ENCODE measurements at regions not wholly inside any gene's neighbourhood (a gene's known extent, or its start where the extent isn't known, plus 50 kb on each side); places are given as distances from the start of the nearest gene placed in this dataset.
"Not testable (repeated sequence)": the region's sequence is repeated elsewhere in the genome, so short reads cannot be mapped to it uniquely, and the experiment has no call there.

GRCh38 chr4:158395889-158396288 lies 125.8 kb upstream of the RXFP1 start (continued):
- no peak for TF ChIP-seq ZNF354C (tag by site-specific recombination; IDR thresholded peaks at IDR 0.05; ENCODE audit: borderline replicate concordance, low read depth)

- TF ChIP-seq ZBTB44 (tag by site-specific recombination; IDR thresholded peaks at IDR 0.05) (no peak), ZNF645 (tag by site-specific recombination; IDR thresholded peaks at IDR 0.05) (no peak), ZEB2 (tag by site-specific recombination; IDR thresholded peaks at IDR 0.05) (no peak), ZNF335 (tag by site-specific recombination; conservative IDR thresholded peaks at IDR 0.05) (no peak), ZSCAN30 (tag by site-specific recombination; IDR thresholded peaks at IDR 0.05) (no peak), ZSCAN23 (tag by site-specific recombination; IDR thresholded peaks at IDR 0.05) (no peak), SETDB1 (IDR thresholded peaks at IDR 0.05; ENCODE audit: insufficient read length, low read length) (no peak), ZSCAN18 (tag by site-specific recombination; IDR thresholded peaks at IDR 0.05) (no peak), ZBTB11 (tag by site-specific recombination; conservative IDR thresholded peaks at IDR 0.05; ENCODE audit: low read depth) (no peak), ZNF280C (tag by site-specific recombination; IDR thresholded peaks at IDR 0.05) (no peak), ZNF544 (tag by site-specific recombination; IDR thresholded peaks at IDR 0.05) (no peak), ZNF324 (tag by site-specific recombination; IDR thresholded peaks at IDR 0.05) (no peak), ZFP37 (tag by site-specific recombination; IDR thresholded peaks at IDR 0.05) (no peak)
- ChIA-PET CTCF (no interaction called here), POLR2A (interaction anchor here (0.7 kb wide), 1 partner anchor 17 kb away, joined by 3 read pairs; no protein-coding TSS in a partner anchor)
- Histone ChIP-seq H3K4me1 (ENCODE audit: control insufficient read depth, insufficient read depth, low read length) (no peaks in the 10 kb centered on the region), H3K4me3 (ENCODE audit: low read depth, low read length) (no peak overlapping the region), H3K9me3 (ENCODE audit: control insufficient read depth, insufficient read depth, low read depth, low read length) (no peaks in the 10 kb centered on the region), H3K36me3 (ENCODE audit: control insufficient read depth in 2 of 2, insufficient read depth in 1 of 2, low read length in 2 of 2) (no peaks in the 10 kb centered on the region), H3K27ac (ENCODE audit: extremely low read depth, low read depth, low read length) (no peak overlapping the region)
These were observed 123.9 kb upstream of the RXFP1 start for GRCh38 chr4:158397781-158398180.

- H3K9me3 ChIP-seq (ENCODE audit: control insufficient read depth, insufficient read depth, low read depth, low read length); H3K36me3 ChIP-seq (ENCODE audit: control insufficient read depth in 2 of 2, insufficient read depth in 1 of 2, low read length in 2 of 2); H3K27ac ChIP-seq (ENCODE audit: extremely low read depth, low read depth, low read length); H3K4me1 ChIP-seq (ENCODE audit: control insufficient read depth, insufficient read depth, low read length); CTCF ChIA-PET; POLR2A ChIA-PET; H3K4me3 ChIP-seq (ENCODE audit: low read depth, low read length): not testable (repeated sequence)
These were observed 113.7 kb upstream of the RXFP1 start for GRCh38 chr4:158407961-158408360.
